ENCODE measurements at regions not wholly inside any gene's neighbourhood (a gene's known extent, or its start where the extent isn't known, plus 50 kb on each side); places are given as distances from the start of the nearest gene placed in this dataset.

- H3K9ac ChIP-seq (ENCODE audit: insufficient read depth, low read length, poor library complexity, severe bottlenecking) = no peak overlapping the region
- no peaks in the 10 kb centered on the region for H3K4me1 ChIP-seq (ENCODE audit: control insufficient read depth in 1 of 2, insufficient read depth in 2 of 2, low read length in 2 of 2)
- H3K79me2 ChIP-seq (ENCODE audit: insufficient read depth, low read length) = no peaks in the 10 kb centered on the region
- no peak overlapping the region for H3K4me3 ChIP-seq (replicated peaks in 1 of 3; ENCODE audit: low read depth in 2 of 3, low read length in 3 of 3)
- H3K27ac ChIP-seq (ENCODE audit: low read depth in 1 of 2, low read length in 2 of 2) = no peak overlapping the region
- H3K4me1 Mint-ChIP-seq = no peaks in the 10 kb centered on the region
- no peaks in the 10 kb centered on the region for H3K27me3 ChIP-seq (ENCODE audit: control insufficient read depth in 2 of 2, insufficient read depth in 2 of 2, low read length in 2 of 2)
- no peak for TF ChIP-seq CTCF (IDR thresholded peaks at IDR 0.05)
- H4K20me1 ChIP-seq (ENCODE audit: insufficient read depth, low read length) = no peaks in the 10 kb centered on the region
- no peak for DNase-seq
- H2AFZ ChIP-seq (ENCODE audit: insufficient read depth, low read depth, low read length, poor library complexity, severe bottlenecking) = no peak overlapping the region
- no peaks in the 10 kb centered on the region for H3K36me3 ChIP-seq (replicated peaks in 1 of 2; ENCODE audit: control insufficient read depth in 1 of 2, insufficient read depth in 2 of 2, low read length in 2 of 2)
- no peak overlapping the region for H3K27ac Mint-ChIP-seq
- no peaks in the 10 kb centered on the region for H3K36me3 Mint-ChIP-seq
- no peak overlapping the region for H3K4me2 ChIP-seq (replicated peaks; ENCODE audit: extremely low read depth, low read length, poor library complexity, severe bottlenecking)
- H3K4me3 Mint-ChIP-seq = no peak overlapping the region
- no peaks in the 10 kb centered on the region for H3K27me3 Mint-ChIP-seq (ENCODE audit: low read depth in 3 of 3)
- no peaks in the 10 kb centered on the region for H3K9me3 Mint-ChIP-seq
- intact Hi-C loops (cut with micrococcal nuclease) = no loop called here
- H3K9me3 ChIP-seq (replicated peaks in 1 of 2; ENCODE audit: control insufficient read depth in 1 of 2, insufficient read depth in 1 of 2, low read length in 2 of 2) = no peaks in the 10 kb centered on the region
Measured at GRCh38 chr4:111699165-111699564, 446.1 kb upstream of the FAM241A start.

- Histone ChIP-seq H3K9me3 (replicated peaks in 1 of 2; ENCODE audit: control insufficient read depth in 1 of 2, insufficient read depth in 1 of 2, low read length in 2 of 2) (no peaks in the 10 kb centered on the region), H3K4me1 (ENCODE audit: control insufficient read depth in 1 of 2, insufficient read depth in 2 of 2, low read length in 2 of 2) (no peaks in the 10 kb centered on the region), H4K20me1 (ENCODE audit: insufficient read depth, low read length) (no peaks in the 10 kb centered on the region), H3K4me3 (replicated peaks in 1 of 3; ENCODE audit: low read depth in 2 of 3, low read length in 3 of 3) (no peak overlapping the region), H3K36me3 (replicated peaks in 1 of 2; ENCODE audit: control insufficient read depth in 1 of 2, insufficient read depth in 2 of 2, low read length in 2 of 2) (no peaks in the 10 kb centered on the region), H3K27ac (ENCODE audit: low read depth in 1 of 2, low read length in 2 of 2) (no peak overlapping the region), H3K79me2 (ENCODE audit: insufficient read depth, low read length) (no peaks in the 10 kb centered on the region), H3K4me2 (replicated peaks; ENCODE audit: extremely low read depth, low read length, poor library complexity, severe bottlenecking) (no peak overlapping the region), H2AFZ (ENCODE audit: insufficient read depth, low read depth, low read length, poor library complexity, severe bottlenecking) (no peak overlapping the region), H3K9ac (ENCODE audit: insufficient read depth, low read length, poor library complexity, severe bottlenecking) (no peak overlapping the region), H3K27me3 (ENCODE audit: control insufficient read depth in 2 of 2, insufficient read depth in 2 of 2, low read length in 2 of 2) (no peaks in the 10 kb centered on the region)
- Mint-ChIP-seq H3K27me3 (ENCODE audit: low read depth in 3 of 3) (no peaks in the 10 kb centered on the region), H3K4me1 (no peaks in the 10 kb centered on the region), H3K36me3 (no peaks in the 10 kb centered on the region), H3K27ac (no peak overlapping the region), H3K9me3 (no peaks in the 10 kb centered on the region), H3K4me3 (no peak overlapping the region)
- DNase-seq = no peak
- WGBS (ENCODE audit: insufficient coverage) = 92% methylated on average over 2 of the region's 3 CpGs
- intact Hi-C loops (cut with micrococcal nuclease) = no loop called here
- no peak for TF ChIP-seq CTCF (IDR thresholded peaks at IDR 0.05)
Measured at GRCh38 chr4:111701102-111701501, 444.2 kb upstream of the FAM241A start.

All from CD14-positive monocyte (primary cell).